Right ventricle myocardium inferior (tissue), 1 donor: ENCODE measurements at regions not wholly inside any gene's neighbourhood (a gene's known extent, or its start where the extent isn't known, plus 50 kb on each side); places are given as distances from the start of the nearest gene placed in this dataset.
"Not testable (repeated sequence)": the region's sequence is repeated elsewhere in the genome, so short reads cannot be mapped to it uniquely, and the experiment has no call there.

ENCODE experiments used
- ATAC-seq: fragments of 200-7000 bp; cut with Tn5 transposase; one replicate; pipeline ENCODE4 v1.9.1; 2020; ENCODE audit warnings: mild to moderate bottlenecking, moderate library complexity
- DNase-seq: peaks from one replicate; pipeline ENCODE4 v3.0.0; 2021; ENCODE audit errors: missing footprints
- intact Hi-C: fragments of 100-400 bp; cut with DNase I; formaldehyde crosslinking; loops from one replicate; pipeline ENCODE4 v1.11.0; 2022
- donor health status: DM: no; HTN: yes; CAD: no; lungs with severe emphysema.

GRCh38 chrX:122196343-122196742, 987.7 kb upstream of the GRIA3 start:
- intact Hi-C loops, result no loop called here
- DNase-seq (no peak), ATAC-seq (no peak)

DNA sequence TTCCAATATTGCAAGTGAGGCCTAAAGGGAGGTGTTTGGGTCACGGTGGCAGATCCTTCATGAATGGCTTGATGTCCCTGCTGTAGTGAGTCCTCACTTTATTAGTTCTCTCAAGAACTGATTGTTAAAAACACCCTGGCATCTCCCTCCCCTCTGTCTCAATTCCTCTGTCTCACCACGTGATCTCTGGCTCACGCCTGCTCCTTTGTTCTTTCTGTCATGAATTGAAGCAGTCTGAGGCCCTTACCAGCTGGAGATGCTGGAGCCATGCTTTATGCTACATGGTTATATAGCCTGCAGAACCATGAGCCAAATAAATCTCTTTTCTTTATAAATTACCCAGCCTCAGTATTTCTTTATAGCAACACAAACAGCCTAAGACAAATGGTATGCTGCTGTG, 980.7 kb upstream of the GRIA3 start:
- ATAC-seq (no peak), DNase-seq (no peak)
- intact Hi-C loops, result no loop called here

GRCh38 chrX:122218666-122219065, 965.4 kb upstream of the GRIA3 start:
- ATAC-seq (no peak), DNase-seq (no peak)
- intact Hi-C loops, result no loop called here

DNA sequence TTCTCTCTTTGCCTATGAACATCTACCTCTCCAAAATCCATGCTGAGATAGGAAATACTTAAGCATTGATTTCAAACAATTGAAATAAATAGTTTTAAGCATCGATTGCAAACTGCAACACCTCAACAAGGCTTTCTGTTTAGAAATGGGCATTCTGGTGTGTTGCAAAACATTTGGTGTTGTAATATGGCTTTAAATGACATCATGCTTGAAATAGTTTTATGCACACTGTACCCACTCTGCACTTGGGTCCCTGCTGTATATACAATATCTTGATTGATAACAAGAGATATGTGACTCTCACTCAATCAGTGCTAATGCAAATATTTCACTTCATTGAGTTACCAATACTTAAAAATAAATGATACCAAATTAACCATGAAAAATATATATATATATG, 964.9 kb upstream of the GRIA3 start:
- ATAC-seq, result no peak
- intact Hi-C loops, result no loop called here

DNA sequence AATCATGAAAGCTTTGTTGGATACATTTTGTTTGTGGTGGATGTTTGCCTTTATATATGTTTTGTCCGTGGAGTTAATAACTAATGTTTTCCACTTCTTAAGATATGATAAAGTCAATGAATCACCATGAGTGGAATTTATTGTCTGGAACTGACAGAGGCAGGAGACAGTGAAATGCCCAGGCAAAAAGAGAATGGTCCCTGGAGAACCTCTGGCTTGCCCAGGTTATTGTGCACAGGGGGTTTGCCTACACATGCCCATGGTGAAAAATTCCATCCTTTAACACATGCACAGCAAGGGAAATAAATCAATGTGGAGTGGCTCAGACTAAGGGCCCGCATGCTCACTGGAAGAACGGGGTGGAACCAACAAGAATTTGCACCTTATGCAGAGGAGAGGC, 964.3 kb upstream of the GRIA3 start:
- DNase-seq (no peak), ATAC-seq (no peak)
- intact Hi-C loops, result no loop called here

More for the DNA sequence above, 964.9 kb upstream of the GRIA3 start:
- no peak for DNase-seq

GRCh38 chrX:122220644-122221373, 963.3 kb upstream of the GRIA3 start:
- ATAC-seq (no peak), DNase-seq (no peak)
- intact Hi-C loops, result no loop called here

- DNase-seq, intact Hi-C loops, ATAC-seq: not testable (repeated sequence)
Observed at GRCh38 chrX:122221810-122222209, 962.3 kb upstream of the GRIA3 start.

- intact Hi-C loops, DNase-seq, ATAC-seq: not testable (repeated sequence)
Observed at GRCh38 chrX:122224137-122224536, 959.9 kb upstream of the GRIA3 start.

- intact Hi-C loops, result no loop called here
- DNase-seq, result no peak
Observed at GRCh38 chrX:122238801-122239200, 945.3 kb upstream of the GRIA3 start.

DNA sequence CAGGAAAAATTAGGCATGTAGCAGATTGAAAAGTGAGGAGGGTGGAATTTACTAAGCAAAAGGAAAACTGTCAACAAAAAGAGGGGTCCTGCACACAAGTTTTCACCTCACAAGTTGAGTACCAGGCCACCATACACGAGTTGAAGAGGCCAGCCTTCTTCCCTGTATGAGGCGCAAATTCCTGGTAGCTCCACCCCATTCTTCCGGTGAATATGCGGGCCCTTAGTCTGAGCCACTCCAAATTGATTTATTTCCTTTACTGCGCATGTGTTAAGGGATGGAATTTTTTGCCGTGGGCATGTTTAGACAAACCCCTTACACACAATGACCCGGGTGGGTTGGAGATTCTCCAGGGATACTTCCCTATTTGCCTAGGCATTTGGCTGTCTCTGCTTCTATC, 942.1 kb upstream of the GRIA3 start:
- DNase-seq (no peak), ATAC-seq (no peak)
- intact Hi-C loops, result no loop called here

More at GRCh38 chrX:122238801-122239200, 945.3 kb upstream of the GRIA3 start:
- no peak for ATAC-seq

DNA sequence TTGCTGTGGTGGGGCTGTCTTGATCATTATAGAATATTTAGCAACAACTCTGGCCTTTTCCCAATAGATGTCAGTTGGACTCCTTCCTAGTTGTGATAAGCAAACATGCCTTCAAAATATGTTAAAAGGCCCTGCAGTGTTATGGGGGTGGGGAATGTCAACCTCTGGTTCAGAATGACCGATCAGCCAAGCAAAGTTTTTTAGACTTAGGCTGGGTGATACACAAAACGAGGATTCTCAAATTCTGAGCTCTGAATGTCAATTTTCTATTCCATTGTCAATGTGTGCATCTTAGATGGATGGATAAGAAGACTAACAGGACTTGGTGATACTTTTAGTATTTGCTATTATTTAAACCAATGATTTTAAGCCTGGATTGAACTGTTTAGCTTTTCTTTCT, 940.0 kb upstream of the GRIA3 start:
- DNase-seq, result no peak
- intact Hi-C loops, result no loop called here
- ATAC-seq, result no peak

GRCh38 chrX:122245175-122245574, 938.9 kb upstream of the GRIA3 start:
- intact Hi-C loops, result no loop called here
- ATAC-seq (no peak), DNase-seq (no peak)

GRCh38 chrX:122245943-122246342, 938.1 kb upstream of the GRIA3 start:
- ATAC-seq, result no peak
- no peak for DNase-seq
- intact Hi-C loops, result no loop called here

DNA sequence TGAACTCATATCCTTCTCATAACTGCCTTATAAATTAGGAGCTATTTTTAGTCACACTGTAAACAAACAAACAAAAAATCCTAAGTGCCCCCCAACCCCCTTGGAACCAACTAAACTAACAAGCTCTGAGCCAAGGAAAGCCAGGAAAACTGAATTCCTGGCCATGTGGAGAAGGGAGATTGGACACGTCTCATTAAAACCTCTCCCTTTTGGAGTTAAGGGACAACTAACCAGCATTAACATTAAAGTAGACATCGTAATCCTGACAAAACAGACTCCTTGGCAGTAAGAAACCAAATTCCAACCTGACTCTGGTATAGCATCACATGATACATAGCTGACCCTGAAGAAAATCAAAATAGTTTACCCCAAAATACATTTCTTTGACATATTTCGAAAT, 937.1 kb upstream of the GRIA3 start:
- ATAC-seq (no peak), DNase-seq (no peak)
- intact Hi-C loops, result no loop called here

DNA sequence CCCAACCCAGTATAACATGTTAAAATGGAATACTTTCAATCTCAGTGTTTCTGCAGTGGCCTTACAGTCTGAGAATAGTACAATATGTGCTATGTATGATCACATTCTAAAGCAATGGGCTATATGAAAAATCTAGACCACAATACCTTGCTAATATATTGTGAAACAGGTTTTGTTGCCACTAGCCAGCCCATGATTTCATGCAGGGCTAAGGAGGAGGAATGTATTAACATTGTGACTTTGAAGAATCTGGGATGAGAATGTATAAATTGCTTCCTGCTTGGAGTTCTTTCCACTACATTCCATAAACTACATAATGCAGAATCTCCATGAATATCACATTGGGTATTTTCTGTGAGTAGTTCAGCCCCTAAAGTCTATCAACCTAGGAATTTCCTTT, 935.4 kb upstream of the GRIA3 start:
- DNase-seq (no peak), ATAC-seq (no peak)
- intact Hi-C loops, result no loop called here

- DNase-seq, result no peak
- intact Hi-C loops, result no loop called here
- ATAC-seq, result no peak
Observed at GRCh38 chrX:122252454-122252853, 931.6 kb upstream of the GRIA3 start.

GRCh38 chrX:122268353-122268752, 915.7 kb upstream of the GRIA3 start:
- intact Hi-C loops, result no loop called here
- ATAC-seq, result no peak

DNA sequence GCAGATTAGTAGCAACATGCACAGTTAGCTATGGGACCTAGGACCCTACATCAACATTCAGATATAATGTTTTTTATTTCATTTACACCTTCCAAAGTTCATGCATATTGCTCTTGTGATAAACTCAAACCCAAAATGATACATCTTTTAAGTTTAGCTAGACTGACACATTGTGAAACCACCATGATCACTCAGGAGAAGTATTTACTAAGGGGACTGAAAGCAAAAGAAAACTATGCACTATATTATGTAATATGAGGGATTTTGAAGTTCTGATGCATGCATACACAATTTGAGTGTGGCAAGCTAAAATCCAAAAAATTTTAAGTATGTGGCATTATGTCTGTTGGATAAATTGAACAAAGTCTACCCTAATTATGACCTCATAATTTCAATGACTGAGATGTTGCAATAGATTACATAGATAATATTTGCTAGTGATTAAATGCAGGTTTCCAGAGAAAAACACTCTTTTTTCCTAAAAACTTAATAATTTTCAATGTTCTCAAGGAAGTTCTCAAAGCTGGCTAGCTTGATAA, 914.8 kb upstream of the GRIA3 start:
- ATAC-seq, result no peak
- no peak for DNase-seq
- intact Hi-C loops, result no loop called here

More at GRCh38 chrX:122268353-122268752, 915.7 kb upstream of the GRIA3 start:
- no peak for DNase-seq

DNA sequence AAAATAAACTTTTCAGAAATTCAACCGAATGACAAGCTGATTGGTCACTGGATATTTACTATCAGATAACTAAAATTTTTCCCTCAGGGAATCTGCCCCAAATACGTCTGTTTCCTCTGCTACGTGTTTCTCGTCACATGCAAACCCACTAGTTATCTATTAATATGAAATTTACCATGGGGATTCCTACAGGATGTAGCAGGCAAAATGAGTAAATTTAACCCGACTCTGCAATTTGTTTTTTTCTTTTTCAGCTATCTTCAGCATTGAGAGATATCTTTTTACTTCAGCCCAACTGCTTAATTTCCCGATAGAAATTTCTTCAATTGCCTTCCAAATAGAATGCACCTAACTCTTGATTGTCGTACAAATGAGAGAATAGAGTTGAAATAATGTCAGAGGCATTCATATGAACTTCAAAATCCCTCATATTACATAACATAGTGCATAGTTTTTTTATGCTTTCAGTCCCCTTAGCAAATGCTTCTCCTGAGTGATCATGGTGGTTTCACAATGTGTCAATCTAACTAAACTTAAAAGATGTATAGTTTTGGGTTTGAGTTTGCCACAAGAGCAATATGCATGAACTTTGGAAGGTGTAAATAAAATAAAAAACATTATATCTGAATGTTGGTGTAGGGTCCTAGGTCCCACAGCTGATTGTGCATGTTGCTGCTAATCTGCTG, 913.1 kb upstream of the GRIA3 start:
- intact Hi-C loops, result no loop called here
- ATAC-seq, result no peak
- no peak for DNase-seq

GRCh38 chrX:122272011-122272410, 912.1 kb upstream of the GRIA3 start:
- intact Hi-C loops, result no loop called here
- no peak for ATAC-seq
- no peak for DNase-seq
